H1 (cell line): ENCODE measurements at regions not wholly inside any gene's neighbourhood (a gene's known extent, or its start where the extent isn't known, plus 50 kb on each side); places are given as distances from the start of the nearest gene placed in this dataset.

ENCODE experiments used
- CTCF ChIA-PET: fragments of 300-600 bp; sonication (Branson Sonifier 250); formaldehyde crosslinking; loops from one replicate; lab custom pipeline; 2021; ENCODE audit not compliant: partially characterized antibody; lab: Charles Lee
- POLR2A ChIA-PET: fragments of 300-600 bp; sonication (Branson Sonifier 250); formaldehyde crosslinking; loops from one replicate; lab custom pipeline; 2021; ENCODE audit warnings: inconsistent platforms; ENCODE audit not compliant: partially characterized antibody; lab: Charles Lee
- DNase-seq, 2 experiments: peaks; one replicate each; pipeline versions ENCODE4 v3.0.0 to v3.0.0-alpha.2; 2010 to 2022; ENCODE audit warnings: low spot score in 2 of 2, low read depth in 1 of 2, mixed read lengths in 1 of 2
- FAIRE-seq: peaks from 2 replicates; lab custom pipeline; 2011; peaks lifted over from hg19 to GRCh38; lab: Jason Lieb, UNC
- H2AFZ ChIP-seq: 2 replicates; pipeline ENCODE4 v1.8.1; 2012; ENCODE audit warnings: low read length, inconsistent platforms
- H2AK5ac ChIP-seq: 2 replicates; pipeline ENCODE4 v1.6.1; 2013; ENCODE audit warnings: low read depth, low read length
- H2BK120ac ChIP-seq: replicated peaks from 2 replicates; pipeline ENCODE3; 2013; ENCODE audit warnings: low read depth, low read length, inconsistent platforms
- H2BK12ac ChIP-seq: 2 replicates; pipeline ENCODE4 v1.6.1; 2013; ENCODE audit warnings: low read depth, low read length
- H2BK15ac ChIP-seq: 2 replicates; pipeline ENCODE4 v1.6.1; 2013; ENCODE audit warnings: low read length
- H2BK20ac ChIP-seq: 2 replicates; pipeline ENCODE4 v1.6.1; 2013; ENCODE audit warnings: low read length
- H2BK5ac ChIP-seq: 2 replicates; pipeline ENCODE4 v1.6.1; 2013; ENCODE audit warnings: low read depth, low read length
- H3K14ac ChIP-seq: 2 replicates; pipeline ENCODE4 v1.6.1; 2013; ENCODE audit warnings: inconsistent platforms; ENCODE audit not compliant: insufficient read length
- H3K18ac ChIP-seq: 2 replicates; pipeline ENCODE4 v1.6.1; 2013; ENCODE audit warnings: low read length; ENCODE audit errors: extremely low read depth
- H3K23ac ChIP-seq: 2 replicates; pipeline ENCODE4 v1.6.1; 2013; ENCODE audit warnings: inconsistent platforms; ENCODE audit not compliant: insufficient read length
- H3K23me2 ChIP-seq: 2 replicates; pipeline ENCODE4 v1.6.1; 2013; ENCODE audit warnings: low read depth, low read length
- H3K27ac ChIP-seq: 2 replicates; pipeline ENCODE4 v1.6.1; 2011; ENCODE audit warnings: low read depth, low read length, inconsistent platforms
- H3K27me3 ChIP-seq, 4 experiments: replicated peaks in 1 of 4; 1 replicate in 1 of 4; 2 replicates in 3 of 4; pipeline versions ENCODE4 v1.6.1 to v1.8.1; 2011 to 2013; ENCODE audit warnings: low read length in 3 of 4, mild to moderate bottlenecking in 3 of 4, inconsistent platforms in 2 of 4, mixed read lengths in 2 of 4, moderate library complexity in 1 of 4; ENCODE audit not compliant: control insufficient read depth in 3 of 4, insufficient read depth in 3 of 4; ENCODE audit errors: extremely low read depth in 1 of 4
- H3K36me3 ChIP-seq, 4 experiments: 2 replicates each; pipeline versions ENCODE4 v1.6.1 to v1.8.1; 2011 to 2013; ENCODE audit warnings: mild to moderate bottlenecking in 4 of 4, low read length in 3 of 4, moderate library complexity in 2 of 4, control low read depth in 1 of 4, inconsistent platforms in 1 of 4; ENCODE audit not compliant: insufficient read depth in 4 of 4, control insufficient read depth in 2 of 4
- H3K4ac ChIP-seq: replicated peaks from 2 replicates; pipeline ENCODE3; 2013; ENCODE audit warnings: low read length, low read depth, mixed read lengths, inconsistent platforms; ENCODE audit not compliant: insufficient read length
- H3K4me1 ChIP-seq, 4 experiments: replicated peaks in 1 of 4; 1 replicate in 1 of 4; 2 replicates in 3 of 4; pipeline versions ENCODE4 v1.6.1 to v1.8.1; 2011 to 2013; ENCODE audit warnings: low read length in 3 of 4, inconsistent platforms in 2 of 4, mixed read lengths in 1 of 4; ENCODE audit not compliant: insufficient read depth in 4 of 4, control insufficient read depth in 3 of 4
- H3K4me2 ChIP-seq, 2 experiments: 2 replicates each; pipeline versions ENCODE4 v1.6.1 to v1.8.1; 2011 to 2013; ENCODE audit warnings: low read depth in 2 of 2, low read length in 2 of 2, control low read depth in 1 of 2, inconsistent platforms in 1 of 2, mild to moderate bottlenecking in 1 of 2; ENCODE audit not compliant: insufficient read depth in 1 of 2
- H3K4me3 ChIP-seq, 4 experiments: fragments of 200-600, 300-600 bp in 1 of 4; sonication (generic), shearing (Covaris generic), sonication (Bioruptor Twin) in 1 of 4; 2 replicates each; pipeline versions ENCODE4 v1.5.1 to v1.8.1; 2011 to 2016; ENCODE audit warnings: low read length in 4 of 4, low read depth in 3 of 4, control low read depth in 2 of 4, inconsistent platforms in 2 of 4, mild to moderate bottlenecking in 2 of 4, mixed read lengths in 1 of 4, moderate library complexity in 1 of 4; ENCODE audit not compliant: insufficient read depth in 2 of 4; ENCODE audit errors: extremely low read depth in 1 of 4
- H3K56ac ChIP-seq: replicated peaks from 2 replicates; pipeline ENCODE3; 2013; ENCODE audit warnings: low read depth, mild to moderate bottlenecking, mixed read lengths, low read length, inconsistent platforms; ENCODE audit not compliant: insufficient read length
- H3K79me1 ChIP-seq: 2 replicates; pipeline ENCODE4 v1.6.1; 2013; ENCODE audit warnings: low read depth, low read length, control low read depth
- H3K79me2 ChIP-seq, 2 experiments: 2 replicates each; pipeline versions ENCODE4 v1.6.1 to v1.8.1; 2012 to 2013; ENCODE audit warnings: low read length in 2 of 2, mild to moderate bottlenecking in 2 of 2, inconsistent platforms in 1 of 2; ENCODE audit not compliant: insufficient read depth in 2 of 2, control insufficient read depth in 1 of 2
- H3K9ac ChIP-seq, 4 experiments: replicated peaks in 1 of 4; 1 replicate in 1 of 4; 2 replicates in 3 of 4; pipeline versions ENCODE4 v1.6.1 to v1.8.1; 2011 to 2013; ENCODE audit warnings: low read depth in 3 of 4, low read length in 3 of 4, control low read depth in 2 of 4, mild to moderate bottlenecking in 2 of 4, moderate library complexity in 2 of 4, inconsistent platforms in 1 of 4; ENCODE audit errors: extremely low read depth in 1 of 4
- H3K9me3 ChIP-seq, 2 experiments: 2 replicates each; pipeline versions ENCODE4 v1.6.1 to v1.8.1; 2012 to 2013; ENCODE audit warnings: mild to moderate bottlenecking in 2 of 2, moderate library complexity in 2 of 2, control low read depth in 1 of 2, inconsistent platforms in 1 of 2, low read depth in 1 of 2, low read length in 1 of 2, mixed read lengths in 1 of 2; ENCODE audit not compliant: insufficient read depth in 2 of 2
- H4K20me1 ChIP-seq, 2 experiments: replicated peaks in 1 of 2; 2 replicates each; pipeline versions ENCODE3 to v1.8.1; 2011 to 2013; ENCODE audit warnings: inconsistent platforms in 2 of 2, low read length in 2 of 2, mild to moderate bottlenecking in 1 of 2; ENCODE audit not compliant: insufficient read depth in 2 of 2, control insufficient read depth in 1 of 2
- H4K5ac ChIP-seq: 2 replicates; pipeline ENCODE4 v1.6.1; 2013; ENCODE audit warnings: low read length, low read depth, mixed read lengths, inconsistent platforms; ENCODE audit not compliant: insufficient read length
- H4K8ac ChIP-seq: 2 replicates; pipeline ENCODE4 v1.8.0; 2013; ENCODE audit warnings: mild to moderate bottlenecking, moderate library complexity, low read length, inconsistent platforms; ENCODE audit not compliant: insufficient read depth; ENCODE audit errors: extremely low read depth
- H4K91ac ChIP-seq: replicated peaks from 2 replicates; pipeline ENCODE3; 2013; ENCODE audit warnings: low read length, mixed read lengths, inconsistent platforms; ENCODE audit not compliant: insufficient read length
- CBX5 ChIP-seq: fragments of 300-800, 300-1000 bp; sonication (generic); IDR thresholded peaks from 2 replicates; pipeline ENCODE4 v1.7.1; 2016; ENCODE audit warnings: antibody characterized with exemption, low read length, low read depth
- CBX8 ChIP-seq: fragments of 300-800, 300-1000 bp; sonication (generic); IDR thresholded peaks from 2 replicates; pipeline ENCODE4 v1.7.1; 2016; ENCODE audit warnings: low read depth, low read length, borderline replicate concordance
- CHD2 ChIP-seq: IDR thresholded peaks from 2 replicates; pipeline ENCODE4 v1.6.1; 2012; ENCODE audit warnings: low read length, improper control_type of control experiment
- CTCF ChIP-seq, 3 experiments: IDR thresholded peaks; 1 replicate in 2 of 3; 2 replicates in 1 of 3; pipeline versions ENCODE4 v1.5.1 to v1.6.1; 2011; ENCODE audit warnings: low read length in 3 of 3, mild to moderate bottlenecking in 3 of 3, inconsistent platforms in 2 of 3, low read depth in 1 of 3, moderate library complexity in 1 of 3; ENCODE audit not compliant: insufficient read depth in 1 of 3; ENCODE audit errors: control extremely low read depth in 1 of 3
- GTF2F1 ChIP-seq: IDR thresholded peaks from 2 replicates; pipeline ENCODE4 v1.6.1; 2012; ENCODE audit warnings: low read depth, low read length, improper control_type of control experiment, borderline replicate concordance
- KDM5A ChIP-seq: fragments of 200-600 bp; IDR thresholded peaks from 2 replicates; pipeline ENCODE4 v1.7.1; 2012; ENCODE audit warnings: mild to moderate bottlenecking, low read length, inconsistent platforms, mixed read lengths
- RAD21 ChIP-seq, 2 experiments: IDR thresholded peaks in 1 of 2; conservative IDR thresholded peaks in 1 of 2; 2 replicates each; pipeline ENCODE4 v1.6.1; 2011; ENCODE audit warnings: low read depth in 2 of 2, low read length in 2 of 2, improper control_type of control experiment in 1 of 2, inconsistent platforms in 1 of 2, mild to moderate bottlenecking in 1 of 2, moderate library complexity in 1 of 2
- SAP30 ChIP-seq: fragments of 300-600 bp; sonication (generic); IDR thresholded peaks from 2 replicates; pipeline ENCODE4 v1.7.1; 2012; ENCODE audit warnings: low read length, moderate library complexity, mild to moderate bottlenecking, inconsistent platforms; ENCODE audit not compliant: insufficient read depth, insufficient replicate concordance
- SP4 ChIP-seq: IDR thresholded peaks from 2 replicates; pipeline ENCODE4 v1.6.1; 2012; ENCODE audit warnings: low read length, inconsistent platforms
- SRF ChIP-seq: IDR thresholded peaks from 2 replicates; pipeline ENCODE4 v1.6.1; 2011; ENCODE audit warnings: mild to moderate bottlenecking, low read depth, low read length, moderate library complexity
- TAF7 ChIP-seq: optimal IDR thresholded peaks from 2 replicates; pipeline ENCODE3; 2011; ENCODE audit warnings: low read depth, mild to moderate bottlenecking, inconsistent platforms, low read length, moderate library complexity, borderline replicate concordance
- TCF12 ChIP-seq: IDR thresholded peaks from 2 replicates; pipeline ENCODE4 v1.6.1; 2011; ENCODE audit warnings: low read depth, mild to moderate bottlenecking, low read length
- WGBS, 2 experiments: shearing (Covaris generic) in 1 of 2; methylation state at CpG; one replicate each; pipeline versions ENCODE4 v1.1.6 to v1.1.7; 2013 to 2015; ENCODE audit warnings: low lambda C conversion rate in 2 of 2, mixed read lengths in 2 of 2, inconsistent platforms in 1 of 2, low coverage in 1 of 2, missing lambda C conversion rate in 1 of 2; ENCODE audit not compliant: insufficient replicate concordance in 2 of 2, insufficient coverage in 1 of 2, insufficient read length in 1 of 2; ENCODE audit errors: extremely low coverage in 1 of 2, missing lambda C conversion rate in 1 of 2; 5-methylcytosine and 5-hydroxymethylcytosine counted together

- Histone ChIP-seq H3K9ac (no peak overlapping the region), H3K23ac (no peak overlapping the region), H3K9me3 (no peaks in the 10 kb centered on the region), H3K4me1 (no peaks in the 10 kb centered on the region), H2AK5ac (no peak overlapping the region), H3K18ac (no peak overlapping the region), H3K27me3 (no peaks in the 10 kb centered on the region), H3K79me1 (no peaks in the 10 kb centered on the region), H4K91ac (no peak overlapping the region), H3K36me3 (no peaks in the 10 kb centered on the region), H2BK12ac (no peak overlapping the region), H2BK15ac (no peak overlapping the region), H2BK5ac (no peak overlapping the region), H4K8ac (no peak overlapping the region), H3K79me2 (no peaks in the 10 kb centered on the region), H4K20me1 (no peaks in the 10 kb centered on the region), H3K14ac (no peak overlapping the region), H3K4ac (no peak overlapping the region), H3K4me2 (no peak overlapping the region), H2AFZ (no peak overlapping the region), H3K27ac (no peak overlapping the region), H3K23me2 (no peaks in the 10 kb centered on the region), H2BK20ac (no peak overlapping the region), H4K5ac (no peak overlapping the region), H3K56ac (no peak overlapping the region), H2BK120ac (no peak overlapping the region), H3K4me3 (no peak overlapping the region)
- ChIA-PET POLR2A (interaction anchor here (1.2 kb wide), 1 partner anchor 55 kb away, joined by 3 read pairs; no protein-coding TSS in a partner anchor), CTCF (no interaction called here)
- 80% methylated on average over 8 of the region's 9 CpGs; no CpG with 5 or more reads in 1 of the 2 experiments for WGBS, 2 experiments
- FAIRE-seq (no peak), DNase-seq (no peak)
- no peak for TF ChIP-seq CHD2
- no peak for TF ChIP-seq TCF12
- no peak for TF ChIP-seq SP4
- TF ChIP-seq TAF7 = no peak
- TF ChIP-seq SAP30 = no peak
- no peak for TF ChIP-seq CTCF (IDR thresholded peaks at IDR 0.05; ENCODE audit: control extremely low read depth in 1 of 3, insufficient read depth in 1 of 3, low read depth in 1 of 3, low read length in 3 of 3)
- no peak for TF ChIP-seq RAD21 (IDR thresholded peaks at IDR 0.05 in 1 of 2, conservative IDR thresholded peaks at IDR 0.05 in 1 of 2; ENCODE audit: low read depth in 2 of 2, low read length in 2 of 2)
- TF ChIP-seq GTF2F1 = no peak
- no peak for TF ChIP-seq CBX8
- no peak for TF ChIP-seq CBX5
- no peak for TF ChIP-seq KDM5A
- no peak for TF ChIP-seq SRF
These were observed 259.4 kb downstream of the TEX36 start for GRCh38 chr10:125423569-125423968.
